Adrenal gland (tissue), 5 donors: ENCODE measurements at regions not wholly inside any gene's neighbourhood (a gene's known extent, or its start where the extent isn't known, plus 50 kb on each side); places are given as distances from the start of the nearest gene placed in this dataset.

Experiments used
- POLR2A ChIP-seq, 2 donors: fragments of 450-650 bp; IDR thresholded peaks; one replicate each; pipeline ENCODE4 v1.6.1; 2017; ENCODE audit warnings: antibody characterized with exemption in 2 of 2, mild to moderate bottlenecking in 2 of 2, moderate library complexity in 1 of 2
- TF ChIP-seq, protein P1 (sequence below), 6 experiments: fragments of 450-650 bp in 4 of 6; fragments of 200-600 bp in 2 of 6; sonication (generic) in 1 of 6; IDR thresholded peaks; 1 replicate in 5 of 6; 2 replicates in 1 of 6; pipeline versions ENCODE4 v1.5.1 to v1.8.0; 2016 to 2021; ENCODE audit warnings: antibody characterized with exemption in 6 of 6, mild to moderate bottlenecking in 2 of 6, moderate library complexity in 1 of 6
- donor health status: DM: no; HTN: no; CAD: no.

DNA sequence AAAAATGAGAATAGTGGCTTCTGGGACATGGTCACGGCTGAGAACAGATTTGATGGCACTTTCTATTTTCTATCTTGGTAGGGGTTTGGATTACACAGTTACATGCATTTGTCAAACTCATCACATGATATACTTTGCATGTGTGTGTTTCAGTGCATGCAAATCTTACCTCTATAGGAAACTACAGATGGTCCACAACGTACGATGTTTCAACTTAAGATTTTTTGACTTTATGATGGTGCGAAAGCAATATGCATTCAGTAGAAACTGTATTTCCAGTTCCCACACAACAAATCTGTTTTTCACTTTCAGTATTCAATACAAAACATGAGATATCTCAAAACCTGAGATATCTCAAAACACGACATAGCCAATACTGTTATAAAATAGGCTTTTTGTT is 231.8 kb upstream of the SPTLC3 start:
- TF ChIP-seq POLR2A (IDR thresholded peaks at IDR 0.05): no peak
- TF ChIP-seq, protein P1, sequence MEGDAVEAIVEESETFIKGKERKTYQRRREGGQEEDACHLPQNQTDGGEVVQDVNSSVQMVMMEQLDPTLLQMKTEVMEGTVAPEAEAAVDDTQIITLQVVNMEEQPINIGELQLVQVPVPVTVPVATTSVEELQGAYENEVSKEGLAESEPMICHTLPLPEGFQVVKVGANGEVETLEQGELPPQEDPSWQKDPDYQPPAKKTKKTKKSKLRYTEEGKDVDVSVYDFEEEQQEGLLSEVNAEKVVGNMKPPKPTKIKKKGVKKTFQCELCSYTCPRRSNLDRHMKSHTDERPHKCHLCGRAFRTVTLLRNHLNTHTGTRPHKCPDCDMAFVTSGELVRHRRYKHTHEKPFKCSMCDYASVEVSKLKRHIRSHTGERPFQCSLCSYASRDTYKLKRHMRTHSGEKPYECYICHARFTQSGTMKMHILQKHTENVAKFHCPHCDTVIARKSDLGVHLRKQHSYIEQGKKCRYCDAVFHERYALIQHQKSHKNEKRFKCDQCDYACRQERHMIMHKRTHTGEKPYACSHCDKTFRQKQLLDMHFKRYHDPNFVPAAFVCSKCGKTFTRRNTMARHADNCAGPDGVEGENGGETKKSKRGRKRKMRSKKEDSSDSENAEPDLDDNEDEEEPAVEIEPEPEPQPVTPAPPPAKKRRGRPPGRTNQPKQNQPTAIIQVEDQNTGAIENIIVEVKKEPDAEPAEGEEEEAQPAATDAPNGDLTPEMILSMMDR (IDR thresholded peaks at IDR 0.05): no peak
